ENCODE measurements at regions not wholly inside any gene's neighbourhood (a gene's known extent, or its start where the extent isn't known, plus 50 kb on each side); places are given as distances from the start of the nearest gene placed in this dataset.

DNA sequence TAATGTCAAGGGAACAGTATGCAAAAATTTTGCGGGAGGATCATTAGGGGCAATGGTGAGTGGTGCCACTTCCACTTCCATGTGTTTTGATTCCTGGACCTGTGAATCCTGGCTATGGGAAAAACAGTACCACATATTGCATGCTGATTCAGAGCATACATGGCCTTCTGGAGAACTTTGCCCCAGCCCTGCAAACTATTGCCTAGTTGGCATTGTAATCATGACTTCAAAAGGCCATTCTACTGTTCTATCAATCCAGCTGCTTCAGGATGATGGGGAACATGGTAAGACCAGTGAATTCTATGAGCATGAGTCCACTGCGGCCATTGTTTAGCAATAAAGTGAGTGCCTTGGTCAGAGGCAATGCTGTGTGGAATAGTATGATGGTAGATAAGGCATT is 75.3 kb upstream of the ZC3H15 start:
- H3K27ac ChIP-seq (ENCODE audit: extremely low read depth, low read depth, low read length): no peak overlapping the region
- in situ Hi-C loops (cut with MboI) (no loop called here), intact Hi-C loops (cut with micrococcal nuclease) (no loop called here)
- H3K4me1 ChIP-seq (replicated peaks in 1 of 2; ENCODE audit: control insufficient read depth in 2 of 2, insufficient read depth in 2 of 2, low read length in 2 of 2): no peaks in the 10 kb centered on the region
- no peak for ATAC-seq
- H3K36me3 ChIP-seq (ENCODE audit: control insufficient read depth, insufficient read depth, low read length): no peaks in the 10 kb centered on the region
- BruUV-seq (replicated peaks): no TSS peak
- H3K27me3 ChIP-seq (ENCODE audit: control insufficient read depth in 2 of 2, insufficient read depth in 2 of 2, low read length in 2 of 2): no peaks in the 10 kb centered on the region
- no peak overlapping the region for H3K4me2 ChIP-seq (ENCODE audit: insufficient read depth, low read length)
- no peak overlapping the region for H2AFZ ChIP-seq (ENCODE audit: low read depth, low read length)
- no peaks in the 10 kb centered on the region for H3K79me2 ChIP-seq (ENCODE audit: control insufficient read depth, insufficient read depth, low read length)
- no peak for TF ChIP-seq TAL1 (IDR thresholded peaks at IDR 0.05)
- H3K9ac ChIP-seq (ENCODE audit: insufficient read depth in 1 of 2, low read depth in 2 of 2, low read length in 2 of 2): no peak overlapping the region
- H3K9me3 ChIP-seq (replicated peaks; ENCODE audit: control insufficient read depth, insufficient read depth, low read depth, low read length): no peaks in the 10 kb centered on the region
- ChIA-PET CTCF (ENCODE audit: low intra/inter-chr PET ratio) (no interaction called here), POLR2A (no interaction called here)
- 0% methylated on average over 2 of the region's 2 CpGs for WGBS (ENCODE audit: insufficient coverage, low coverage, missing lambda C conversion rate)
- no peaks in the 10 kb centered on the region for H4K20me1 ChIP-seq (replicated peaks; ENCODE audit: control insufficient read depth, insufficient read depth, low read length)
- DNase-seq (ENCODE audit: extremely low read depth in 1 of 4, low spot score in 3 of 4): no peak
- H3K4me3 ChIP-seq: no peak overlapping the region
- no peaks in the 10 kb centered on the region for H3K9me1 ChIP-seq (ENCODE audit: control insufficient read depth, insufficient read depth, low read length)
- FAIRE-seq: no peak

DNA sequence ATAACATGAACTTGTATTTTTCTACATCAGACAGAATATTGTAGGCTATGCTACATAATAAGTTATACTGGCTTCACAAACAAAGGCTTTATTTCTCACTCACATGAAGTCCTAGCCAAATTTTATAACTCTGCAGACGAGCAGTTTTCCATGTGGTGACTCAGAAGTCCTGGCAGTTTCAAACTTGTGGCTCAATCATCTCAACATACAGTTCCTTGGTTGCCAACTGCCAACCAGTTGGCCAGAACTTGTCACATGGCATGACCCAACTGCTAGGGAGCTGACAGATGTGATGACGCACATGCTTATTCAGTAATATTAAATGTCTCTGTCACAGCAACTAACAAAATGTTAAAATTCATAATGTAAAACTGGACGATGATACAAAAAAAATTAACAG is 63.8 kb upstream of the ZC3H15 start:
- Histone ChIP-seq H3K27ac (ENCODE audit: extremely low read depth, low read depth, low read length) (no peak overlapping the region), H3K9ac (ENCODE audit: insufficient read depth in 1 of 2, low read depth in 2 of 2, low read length in 2 of 2) (no peak overlapping the region), H3K9me3 (replicated peaks; ENCODE audit: control insufficient read depth, insufficient read depth, low read depth, low read length) (no peaks in the 10 kb centered on the region), H3K9me1 (ENCODE audit: control insufficient read depth, insufficient read depth, low read length) (no peaks in the 10 kb centered on the region), H3K27me3 (ENCODE audit: control insufficient read depth in 2 of 2, insufficient read depth in 2 of 2, low read length in 2 of 2) (no peaks in the 10 kb centered on the region), H4K20me1 (replicated peaks; ENCODE audit: control insufficient read depth, insufficient read depth, low read length) (no peaks in the 10 kb centered on the region), H3K4me3 (no peak overlapping the region), H3K79me2 (ENCODE audit: control insufficient read depth, insufficient read depth, low read length) (no peaks in the 10 kb centered on the region), H3K36me3 (ENCODE audit: control insufficient read depth, insufficient read depth, low read length) (no peaks in the 10 kb centered on the region), H3K4me2 (ENCODE audit: insufficient read depth, low read length) (no peak overlapping the region), H3K4me1 (replicated peaks in 1 of 2; ENCODE audit: control insufficient read depth in 2 of 2, insufficient read depth in 2 of 2, low read length in 2 of 2) (no peaks in the 10 kb centered on the region), H2AFZ (ENCODE audit: low read depth, low read length) (no peak overlapping the region)
- DNase-seq (ENCODE audit: extremely low read depth in 1 of 4, low spot score in 3 of 4): no peak
- no peak for ATAC-seq
- ChIA-PET POLR2A (interaction anchor here (0.6 kb wide), 1 partner anchor 11 kb away, joined by 3 read pairs; no protein-coding TSS in a partner anchor), CTCF (ENCODE audit: low intra/inter-chr PET ratio) (no interaction called here)
- BruUV-seq (replicated peaks): no TSS peak
- no peak for FAIRE-seq
- intact Hi-C loops (cut with micrococcal nuclease): no loop called here
- 7% methylated on average over 3 of the region's 3 CpGs for whole genome bisulfite sequencing (ENCODE audit: insufficient coverage, low coverage, missing lambda C conversion rate)
- in situ Hi-C loops (cut with MboI): no loop called here
- TF ChIP-seq SUPT5H (IDR thresholded peaks at IDR 0.05): no peak
- no peak for TF ChIP-seq YY1 (IDR thresholded peaks at IDR 0.05; ENCODE audit: borderline replicate concordance in 1 of 3, control insufficient read depth in 1 of 3, extremely low read depth in 1 of 3, insufficient read depth in 3 of 3, insufficient read length in 1 of 3, insufficient replicate concordance in 2 of 3, low read depth in 1 of 3, low read length in 2 of 3)
- TF ChIP-seq ZBTB17 (CRISPR knock-in tag; IDR thresholded peaks at IDR 0.05): no peak
- TF ChIP-seq, protein P1, sequence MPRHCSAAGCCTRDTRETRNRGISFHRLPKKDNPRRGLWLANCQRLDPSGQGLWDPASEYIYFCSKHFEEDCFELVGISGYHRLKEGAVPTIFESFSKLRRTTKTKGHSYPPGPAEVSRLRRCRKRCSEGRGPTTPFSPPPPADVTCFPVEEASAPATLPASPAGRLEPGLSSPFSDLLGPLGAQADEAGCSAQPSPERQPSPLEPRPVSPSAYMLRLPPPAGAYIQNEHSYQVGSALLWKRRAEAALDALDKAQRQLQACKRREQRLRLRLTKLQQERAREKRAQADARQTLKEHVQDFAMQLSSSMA (CRISPR knock-in tag; IDR thresholded peaks at IDR 0.05): no peak
